ENCODE measurements at regions not wholly inside any gene's neighbourhood (a gene's known extent, or its start where the extent isn't known, plus 50 kb on each side); places are given as distances from the start of the nearest gene placed in this dataset.

DNA sequence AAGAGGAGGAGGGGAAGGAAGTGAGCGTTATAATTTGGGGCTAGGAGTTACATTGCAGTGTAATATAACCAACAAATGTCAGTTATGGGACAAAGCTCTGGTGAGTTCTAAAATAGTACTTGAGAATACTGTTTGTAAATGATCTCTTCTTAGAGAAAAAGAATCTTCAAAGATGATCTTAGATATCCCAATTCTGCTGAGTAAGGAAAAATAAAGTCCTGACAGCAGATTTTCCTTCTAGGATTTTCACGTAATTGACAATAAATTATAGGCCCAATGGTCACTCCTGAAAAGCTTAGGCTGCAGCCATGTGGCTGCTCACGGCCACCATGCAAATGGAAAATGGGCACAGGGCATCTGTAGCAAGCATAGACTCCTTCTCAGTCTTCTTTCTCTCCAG, 241.6 kb downstream of the SIPA1L2 start:
- no peak overlapping the region for H3K27ac ChIP-seq (ENCODE audit: low read length)
- H3K9ac ChIP-seq (ENCODE audit: low read length): no peak overlapping the region
- no peak for TF ChIP-seq EZH2 (IDR thresholded peaks at IDR 0.05; ENCODE audit: borderline replicate concordance, insufficient read depth, low read length, poor library complexity, severe bottlenecking)
- TF ChIP-seq TAF1 (IDR thresholded peaks at IDR 0.05; ENCODE audit: low read depth): no peak
- no peak for TF ChIP-seq SMC3 (conservative IDR thresholded peaks at IDR 0.05; ENCODE audit: poor library complexity)
- no peak for TF ChIP-seq MXI1 (conservative IDR thresholded peaks at IDR 0.05; ENCODE audit: poor library complexity, severe bottlenecking)
- TF ChIP-seq, protein P1, sequence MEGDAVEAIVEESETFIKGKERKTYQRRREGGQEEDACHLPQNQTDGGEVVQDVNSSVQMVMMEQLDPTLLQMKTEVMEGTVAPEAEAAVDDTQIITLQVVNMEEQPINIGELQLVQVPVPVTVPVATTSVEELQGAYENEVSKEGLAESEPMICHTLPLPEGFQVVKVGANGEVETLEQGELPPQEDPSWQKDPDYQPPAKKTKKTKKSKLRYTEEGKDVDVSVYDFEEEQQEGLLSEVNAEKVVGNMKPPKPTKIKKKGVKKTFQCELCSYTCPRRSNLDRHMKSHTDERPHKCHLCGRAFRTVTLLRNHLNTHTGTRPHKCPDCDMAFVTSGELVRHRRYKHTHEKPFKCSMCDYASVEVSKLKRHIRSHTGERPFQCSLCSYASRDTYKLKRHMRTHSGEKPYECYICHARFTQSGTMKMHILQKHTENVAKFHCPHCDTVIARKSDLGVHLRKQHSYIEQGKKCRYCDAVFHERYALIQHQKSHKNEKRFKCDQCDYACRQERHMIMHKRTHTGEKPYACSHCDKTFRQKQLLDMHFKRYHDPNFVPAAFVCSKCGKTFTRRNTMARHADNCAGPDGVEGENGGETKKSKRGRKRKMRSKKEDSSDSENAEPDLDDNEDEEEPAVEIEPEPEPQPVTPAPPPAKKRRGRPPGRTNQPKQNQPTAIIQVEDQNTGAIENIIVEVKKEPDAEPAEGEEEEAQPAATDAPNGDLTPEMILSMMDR (IDR thresholded peaks at IDR 0.05; ENCODE audit: poor library complexity, severe bottlenecking): no peak
- TF ChIP-seq POLR2AphosphoS5 (IDR thresholded peaks at IDR 0.05): no peak
- TF ChIP-seq, protein P2, sequence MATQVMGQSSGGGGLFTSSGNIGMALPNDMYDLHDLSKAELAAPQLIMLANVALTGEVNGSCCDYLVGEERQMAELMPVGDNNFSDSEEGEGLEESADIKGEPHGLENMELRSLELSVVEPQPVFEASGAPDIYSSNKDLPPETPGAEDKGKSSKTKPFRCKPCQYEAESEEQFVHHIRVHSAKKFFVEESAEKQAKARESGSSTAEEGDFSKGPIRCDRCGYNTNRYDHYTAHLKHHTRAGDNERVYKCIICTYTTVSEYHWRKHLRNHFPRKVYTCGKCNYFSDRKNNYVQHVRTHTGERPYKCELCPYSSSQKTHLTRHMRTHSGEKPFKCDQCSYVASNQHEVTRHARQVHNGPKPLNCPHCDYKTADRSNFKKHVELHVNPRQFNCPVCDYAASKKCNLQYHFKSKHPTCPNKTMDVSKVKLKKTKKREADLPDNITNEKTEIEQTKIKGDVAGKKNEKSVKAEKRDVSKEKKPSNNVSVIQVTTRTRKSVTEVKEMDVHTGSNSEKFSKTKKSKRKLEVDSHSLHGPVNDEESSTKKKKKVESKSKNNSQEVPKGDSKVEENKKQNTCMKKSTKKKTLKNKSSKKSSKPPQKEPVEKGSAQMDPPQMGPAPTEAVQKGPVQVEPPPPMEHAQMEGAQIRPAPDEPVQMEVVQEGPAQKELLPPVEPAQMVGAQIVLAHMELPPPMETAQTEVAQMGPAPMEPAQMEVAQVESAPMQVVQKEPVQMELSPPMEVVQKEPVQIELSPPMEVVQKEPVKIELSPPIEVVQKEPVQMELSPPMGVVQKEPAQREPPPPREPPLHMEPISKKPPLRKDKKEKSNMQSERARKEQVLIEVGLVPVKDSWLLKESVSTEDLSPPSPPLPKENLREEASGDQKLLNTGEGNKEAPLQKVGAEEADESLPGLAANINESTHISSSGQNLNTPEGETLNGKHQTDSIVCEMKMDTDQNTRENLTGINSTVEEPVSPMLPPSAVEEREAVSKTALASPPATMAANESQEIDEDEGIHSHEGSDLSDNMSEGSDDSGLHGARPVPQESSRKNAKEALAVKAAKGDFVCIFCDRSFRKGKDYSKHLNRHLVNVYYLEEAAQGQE (IDR thresholded peaks at IDR 0.05; ENCODE audit: borderline replicate concordance): no peak
- TF ChIP-seq RAD21 (conservative IDR thresholded peaks at IDR 0.05): no peak
- TF ChIP-seq EP300 (conservative IDR thresholded peaks at IDR 0.05; ENCODE audit: poor library complexity, severe bottlenecking): no peak
- no peak overlapping the region for H3K4me2 ChIP-seq (ENCODE audit: low read length)
- no peaks in the 10 kb centered on the region for H3K9me2 ChIP-seq (ENCODE audit: insufficient read depth, low read length)
- no peak overlapping the region for H3K4me3 ChIP-seq (ENCODE audit: low read length)
- no peaks in the 10 kb centered on the region for H3K9me3 ChIP-seq (ENCODE audit: low read length)
- no peak overlapping the region for H2AFZ ChIP-seq (ENCODE audit: low read depth, low read length)
- H3K27me3 ChIP-seq (ENCODE audit: insufficient read depth, low read depth, low read length): no peaks in the 10 kb centered on the region
- no peaks in the 10 kb centered on the region for H3K79me2 ChIP-seq (replicated peaks; ENCODE audit: insufficient read depth, low read length)
- H3F3A ChIP-seq (ENCODE audit: insufficient read depth, low read length, poor library complexity, severe bottlenecking): no peaks in the 10 kb centered on the region
- no peaks in the 10 kb centered on the region for H3K36me3 ChIP-seq (ENCODE audit: insufficient read depth, low read length)
- no peaks in the 10 kb centered on the region for H4K20me1 ChIP-seq (ENCODE audit: insufficient read depth)

DNA sequence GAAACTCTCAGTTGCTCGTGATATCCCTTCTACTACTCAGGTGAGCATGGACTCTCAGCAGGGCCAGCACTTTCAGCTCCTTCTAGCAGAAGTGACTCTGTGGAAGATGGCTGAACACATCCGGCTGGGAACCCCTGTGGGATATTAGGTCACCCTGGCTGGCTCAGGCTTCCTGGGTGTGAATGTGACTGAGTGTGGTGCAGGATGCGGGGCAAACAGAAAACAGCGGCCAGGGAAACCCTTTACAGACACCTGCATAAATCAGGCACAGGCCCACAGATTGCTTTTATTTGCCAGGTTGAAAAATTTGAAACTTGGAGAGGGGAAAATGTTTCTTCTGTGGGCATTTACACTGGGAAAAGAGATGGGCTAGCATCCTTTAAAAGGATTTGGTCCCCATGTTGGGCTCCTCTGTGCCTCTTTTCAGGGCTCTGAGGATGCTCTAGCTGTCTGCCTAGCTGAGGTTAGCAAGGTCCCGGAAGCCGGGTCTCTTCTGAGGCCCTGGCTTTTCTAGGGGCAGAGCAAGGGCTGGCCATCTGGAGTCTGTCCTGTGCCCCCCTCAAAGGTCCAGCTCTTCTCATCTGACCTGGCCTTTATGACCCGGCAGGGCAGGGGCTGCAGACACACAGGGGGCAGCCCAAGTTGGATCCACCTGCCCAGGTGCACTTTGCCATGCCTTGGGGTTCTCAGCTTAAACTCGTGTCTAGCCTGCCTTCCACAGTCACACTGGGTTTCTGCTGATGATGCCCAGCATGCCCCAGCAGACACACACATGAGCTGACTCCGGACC, 243.0 kb downstream of the SIPA1L2 start:
- no peaks in the 10 kb centered on the region for H3K9me2 ChIP-seq (ENCODE audit: insufficient read depth, low read length)
- no peak for TF ChIP-seq POLR2AphosphoS5 (IDR thresholded peaks at IDR 0.05)
- no peak for TF ChIP-seq EZH2 (IDR thresholded peaks at IDR 0.05; ENCODE audit: borderline replicate concordance, insufficient read depth, low read length, poor library complexity, severe bottlenecking)
- TF ChIP-seq, protein P1 (IDR thresholded peaks at IDR 0.05; ENCODE audit: poor library complexity, severe bottlenecking): no peak
- H4K20me1 ChIP-seq (ENCODE audit: insufficient read depth): no peaks in the 10 kb centered on the region
- no peaks in the 10 kb centered on the region for H3K36me3 ChIP-seq (ENCODE audit: insufficient read depth, low read length)
- H2AFZ ChIP-seq (ENCODE audit: low read depth, low read length): no peak overlapping the region
- H3K9ac ChIP-seq (ENCODE audit: low read length): no peak overlapping the region
- H3K4me2 ChIP-seq (ENCODE audit: low read length): no peak overlapping the region
- H3F3A ChIP-seq (ENCODE audit: insufficient read depth, low read length, poor library complexity, severe bottlenecking): no peaks in the 10 kb centered on the region
- no peaks in the 10 kb centered on the region for H3K27me3 ChIP-seq (ENCODE audit: insufficient read depth, low read depth, low read length)
- no peaks in the 10 kb centered on the region for H3K79me2 ChIP-seq (replicated peaks; ENCODE audit: insufficient read depth, low read length)
- no peak overlapping the region for H3K4me3 ChIP-seq (ENCODE audit: low read length)
- H3K9me3 ChIP-seq (ENCODE audit: low read length): no peaks in the 10 kb centered on the region
- H3K27ac ChIP-seq (ENCODE audit: low read length): no peak overlapping the region
